Uterus (tissue), 2 donors: ENCODE measurements at regions not wholly inside any gene's neighbourhood (a gene's known extent, or its start where the extent isn't known, plus 50 kb on each side); places are given as distances from the start of the nearest gene placed in this dataset.

Experiments used
- CTCF ChIP-seq, 4 experiments: fragments of 200-600 bp in 2 of 4; fragments of 450-650 bp in 2 of 4; sonication (generic) in 2 of 4; IDR thresholded peaks; one replicate each; pipeline ENCODE4 v1.5.1; 2016 to 2019; ENCODE audit warnings: antibody characterized with exemption in 4 of 4, mild to moderate bottlenecking in 2 of 4, moderate library complexity in 1 of 4
- POLR2A ChIP-seq, 2 donors: fragments of 450-650 bp; IDR thresholded peaks; one replicate each; pipeline ENCODE4 v1.6.1; 2016; ENCODE audit warnings: antibody characterized with exemption in 2 of 2, mild to moderate bottlenecking in 1 of 2, moderate library complexity in 1 of 2

- TF ChIP-seq CTCF (IDR thresholded peaks at IDR 0.05): no peak
- no peak for TF ChIP-seq POLR2A (IDR thresholded peaks at IDR 0.05)
These were observed 51.4 kb upstream of the GJA8 start for GRCh38 chr1:147851149-147851548.
